Ovary (tissue), 7 donors: ENCODE measurements at regions not wholly inside any gene's neighbourhood (a gene's known extent, or its start where the extent isn't known, plus 50 kb on each side); places are given as distances from the start of the nearest gene placed in this dataset.

Experiments used
- DNase-seq, 5 donors: peaks; one replicate each; pipeline ENCODE4 v3.0.0-alpha.2; 2019 to 2020
- H3K27ac ChIP-seq, 2 donors: fragments of 200-600 bp; one replicate each; pipeline versions ENCODE4 v1.5.1 to v1.8.0; 2019 to 2022
- H3K27me3 ChIP-seq: fragments of 200-600 bp; one replicate; pipeline ENCODE4 v1.8.0; 2022
- H3K36me3 ChIP-seq: fragments of 200-600 bp; sonication (generic); one replicate; pipeline ENCODE4 v1.5.1; 2019
- H3K4me1 ChIP-seq: one replicate; pipeline ENCODE4 v1.8.1; 2013; ENCODE audit warnings: mild to moderate bottlenecking, moderate library complexity; ENCODE audit not compliant: insufficient read depth
- H3K4me3 ChIP-seq: fragments of 200-600 bp; sonication (generic); one replicate; pipeline ENCODE4 v1.5.1; 2017
- H3K9me3 ChIP-seq, 2 donors: fragments of 200-600 bp in 1 of 2; sonication (generic) in 1 of 2; one replicate each; pipeline versions ENCODE4 v1.5.1 to v1.8.1; 2013 to 2019; ENCODE audit warnings: mild to moderate bottlenecking in 1 of 2, moderate library complexity in 1 of 2
- CTCF ChIP-seq, 3 donors: fragments of 450-650 bp in 2 of 3; fragments of 200-600 bp in 1 of 3; IDR thresholded peaks; one replicate each; pipeline versions ENCODE4 v1.5.1 to v1.8.0; 2016 to 2022; ENCODE audit warnings: antibody characterized with exemption in 3 of 3, mild to moderate bottlenecking in 1 of 3
- EP300 ChIP-seq: sonication (generic); formaldehyde crosslinking; IDR thresholded peaks from one replicate; pipeline ENCODE4 v1.6.1; 2017; ENCODE audit warnings: antibody characterized with exemption
- POLR2A ChIP-seq: fragments of 450-650 bp; IDR thresholded peaks from one replicate; pipeline ENCODE4 v1.6.1; 2017; ENCODE audit warnings: antibody characterized with exemption, mild to moderate bottlenecking, moderate library complexity
- WGBS, 3 donors: extraction: QIAGEN DNeasy Blood & Tissue Kit in 1 of 3; methylation state at CpG; one replicate each; pipeline versions ENCODE4 v1.1.5 to v1.1.7; 2013 to 2017; 5-methylcytosine and 5-hydroxymethylcytosine counted together
- intact Hi-C, 4 donors: fragments of 100-400 bp; cut with DNase I; formaldehyde crosslinking; loops; one replicate each; pipeline versions ENCODE4 v1.11.0 to v1.15.1; 2022 to 2023
- donor health status: DM: no; HTN: no; CAD: no; lungs with moderate emphysema.
- donor health status: DM: no; HTN: no; CAD: no.
- donor health status: Bipolar disorder and iron deficiency.
- donor health status: DM: no; HTN: no; CAD: no.
- donor health status: DM: yes; HTN: yes; CAD: no.

DNA sequence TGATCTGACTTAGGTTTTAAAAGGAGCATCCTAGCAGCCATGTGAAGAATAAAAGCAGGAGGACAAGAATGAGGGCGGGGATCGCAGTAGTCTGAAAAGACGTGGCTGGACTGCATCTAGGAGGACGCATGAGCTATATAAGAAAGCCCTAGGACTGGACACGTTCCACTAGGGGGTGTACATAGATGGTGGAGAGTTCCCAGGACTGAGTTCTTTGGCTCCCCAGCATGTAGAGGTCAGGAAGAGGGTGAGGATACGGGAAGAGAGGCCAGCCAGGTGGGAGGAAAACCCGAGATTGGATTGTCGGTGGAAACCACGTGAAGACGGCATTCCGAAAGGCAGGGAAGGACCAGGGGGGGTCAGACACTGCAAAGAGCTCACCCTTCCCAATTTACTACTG, 64.2 kb upstream of the CFAP161 start:
- TF ChIP-seq CTCF (IDR thresholded peaks at IDR 0.05) = no peak
- TF ChIP-seq EP300 = no peak
- TF ChIP-seq POLR2A = no peak
- 69 to 77% (median 74%) methylated on average over 11 of the region's 11 CpGs for WGBS, 3 donors

GRCh38 chr15:81071120-81071519, 63.0 kb upstream of the CFAP161 start:
- TF ChIP-seq CTCF (IDR thresholded peaks at IDR 0.05) = no peak
- TF ChIP-seq EP300 = no peak
- TF ChIP-seq POLR2A = no peak
- Histone ChIP-seq H3K4me3 (no peak overlapping the region), H3K27me3 (no peaks in the 10 kb centered on the region), H3K4me1 (no peaks in the 10 kb centered on the region), H3K27ac (no peak overlapping the region), H3K36me3 (no peaks in the 10 kb centered on the region), H3K9me3 (no peaks in the 10 kb centered on the region)
- no peak for DNase-seq
- 77 to 89% (median 87%) methylated on average over 1 of the region's 1 CpG for WGBS, 3 donors
- intact Hi-C loops = no loop called here

More for the DNA sequence above, 64.2 kb upstream of the CFAP161 start:
- no peaks in the 10 kb centered on the region for H3K4me1 ChIP-seq
- no peak overlapping the region for H3K4me3 ChIP-seq
- intact Hi-C loops = no loop called here
- no peak overlapping the region for H3K27ac ChIP-seq
- H3K9me3 ChIP-seq = no peaks in the 10 kb centered on the region
- peak in 1 of 5 donors; percentile 19 for DNase-seq
- H3K36me3 ChIP-seq = no peaks in the 10 kb centered on the region
- no peaks in the 10 kb centered on the region for H3K27me3 ChIP-seq

DNA sequence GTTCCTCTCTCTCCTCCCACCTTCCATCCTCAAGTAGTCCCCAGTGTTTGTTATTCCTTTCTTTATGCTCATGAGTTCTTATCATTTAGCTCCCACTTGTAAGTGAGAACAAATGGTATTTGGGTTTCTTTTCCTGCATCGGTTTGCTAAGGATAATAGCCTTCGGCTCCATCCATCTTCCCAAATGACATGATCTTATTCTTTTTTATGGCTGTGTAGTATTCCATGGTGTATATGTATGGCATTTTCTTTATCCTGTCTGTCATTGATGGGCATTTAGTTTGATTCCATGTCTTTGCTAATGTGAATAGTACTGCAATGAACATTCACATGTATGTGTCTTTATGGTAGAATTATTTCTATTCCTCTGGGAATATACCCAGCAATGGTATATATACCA, 62.4 kb upstream of the CFAP161 start:
- DNase-seq = no peak
- Histone ChIP-seq H3K27me3 (no peaks in the 10 kb centered on the region), H3K36me3 (no peaks in the 10 kb centered on the region), H3K4me3 (no peak overlapping the region), H3K27ac (no peak overlapping the region), H3K4me1 (no peaks in the 10 kb centered on the region), H3K9me3 (no peaks in the 10 kb centered on the region)
- intact Hi-C loops = no loop called here
- TF ChIP-seq EP300 (no peak), CTCF (IDR thresholded peaks at IDR 0.05) (no peak), POLR2A (no peak)
- 85 to 96% (median 92%) methylated on average over 2 of the region's 2 CpGs for WGBS, 3 donors

DNA sequence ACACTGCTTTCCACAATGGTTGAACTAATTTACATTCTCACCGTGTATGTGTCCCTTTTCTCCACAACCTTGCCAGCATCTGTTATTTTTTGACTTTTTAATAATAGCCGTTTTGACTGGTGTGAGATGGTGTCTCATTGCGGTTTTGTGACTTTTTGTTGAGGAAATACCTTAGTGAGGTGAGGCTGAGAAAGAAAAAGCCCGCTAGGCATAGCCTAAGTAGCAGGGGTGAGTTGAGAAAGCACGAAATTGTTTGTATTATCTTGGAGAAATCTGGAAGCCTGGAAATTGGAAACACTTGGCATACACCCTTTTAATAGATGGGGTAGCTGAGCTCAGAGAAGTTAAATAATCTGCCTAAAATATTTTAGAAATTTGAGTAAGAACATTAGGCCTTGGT, 61.5 kb upstream of the CFAP161 start:
- H3K9me3 ChIP-seq = no peaks in the 10 kb centered on the region
- no peaks in the 10 kb centered on the region for H3K4me1 ChIP-seq
- TF ChIP-seq CTCF (IDR thresholded peaks at IDR 0.05) (no peak), POLR2A (no peak), EP300 (no peak)
- no peak overlapping the region for H3K27ac ChIP-seq
- no peak for DNase-seq
- H3K36me3 ChIP-seq = no peaks in the 10 kb centered on the region
- H3K27me3 ChIP-seq = no peaks in the 10 kb centered on the region
- 87 to 90% (median 90%) methylated on average over 5 of the region's 5 CpGs for WGBS, 3 donors
- intact Hi-C loops = no loop called here
- no peak overlapping the region for H3K4me3 ChIP-seq

- Histone ChIP-seq H3K27me3 (no peaks in the 10 kb centered on the region), H3K27ac (no peak overlapping the region), H3K36me3 (no peaks in the 10 kb centered on the region), H3K9me3 (no peaks in the 10 kb centered on the region), H3K4me3 (no peak overlapping the region), H3K4me1 (no peaks in the 10 kb centered on the region)
- intact Hi-C loops = no loop called here
- no peak for DNase-seq
- TF ChIP-seq CTCF (IDR thresholded peaks at IDR 0.05) (no peak), POLR2A (no peak), EP300 (no peak)
- WGBS, 3 donors = 48 to 83% (median 63%) methylated on average over 1 of the region's 1 CpG
Observed at GRCh38 chr15:81073801-81074200, 60.3 kb upstream of the CFAP161 start.
